HepG2 (cell line): ENCODE measurements at regions not wholly inside any gene's neighbourhood (a gene's known extent, or its start where the extent isn't known, plus 50 kb on each side); places are given as distances from the start of the nearest gene placed in this dataset.

ENCODE experiments used
- ATAC-seq: fragments of 200-7000 bp; cut with Tn5 transposase; 3 replicates; pipeline ENCODE4 v1.9.1; 2020; ENCODE audit warnings: mild to moderate bottlenecking, moderate library complexity
- BruUV-seq: library from RNA; stranded (reverse); fragments of 400-500 nt; replicated peaks from 2 replicates; lab custom pipeline; 2021; lab: Mats Ljungman, UMichigan
- CTCF ChIA-PET: fragments of 300-600 bp; formaldehyde crosslinking; extraction: SDS; loops from one replicate; lab custom pipeline; 2021; ENCODE audit warnings: low total read pairs, inconsistent platforms, low intra/inter-chr PET ratio; lab: Yijun Ruan, JAX
- POLR2A ChIA-PET: fragments of 350-600 bp; sonication (Branson Sonifier 250); formaldehyde crosslinking; loops from one replicate; lab custom pipeline; 2020; ENCODE audit warnings: antibody characterized with exemption, inconsistent platforms; lab: Yijun Ruan, JAX
- DNase-seq: peaks from one replicate; pipeline ENCODE4 v3.0.0-alpha.2; 2015; ENCODE audit warnings: low spot score
- FAIRE-seq: peaks from 3 replicates; lab custom pipeline; 2011; peaks lifted over from hg19 to GRCh38; lab: Jason Lieb, UNC
- H2AFZ ChIP-seq: one replicate; pipeline ENCODE4 v1.6.1; 2011; ENCODE audit warnings: low read length, inconsistent platforms
- H3K27ac ChIP-seq: fragments of 300-600 bp; 3 replicates; pipeline ENCODE4 v1.8.0; 2011; ENCODE audit warnings: mixed run types, mild to moderate bottlenecking, mixed read lengths, low read length, inconsistent platforms; ENCODE audit not compliant: insufficient read depth; ENCODE audit errors: extremely low read length
- H3K27me3 ChIP-seq, 2 experiments: fragments of 200-600 bp in 1 of 2; 2 replicates in 1 of 2; 3 replicates in 1 of 2; pipeline versions ENCODE4 v1.6.0 to v1.8.0; 2011; ENCODE audit warnings: low read length in 2 of 2, mild to moderate bottlenecking in 2 of 2, moderate library complexity in 2 of 2, inconsistent platforms in 1 of 2; ENCODE audit not compliant: insufficient read depth in 2 of 2, control insufficient read depth in 1 of 2
- H3K36me3 ChIP-seq, 2 experiments: fragments of 200-600 bp in 1 of 2; replicated peaks in 1 of 2; 2 replicates in 1 of 2; 3 replicates in 1 of 2; pipeline versions ENCODE4 v1.5.1 to v1.8.0; 2011; ENCODE audit warnings: low read length in 2 of 2, inconsistent platforms in 1 of 2; ENCODE audit not compliant: insufficient read depth in 2 of 2, control insufficient read depth in 1 of 2
- H3K4me1 ChIP-seq: 2 replicates; pipeline ENCODE4 v1.5.1; 2012; ENCODE audit warnings: low read length, inconsistent platforms; ENCODE audit not compliant: insufficient read depth
- H3K4me2 ChIP-seq: 2 replicates; pipeline ENCODE4 v1.6.0; 2011; ENCODE audit warnings: low read depth, low read length, inconsistent platforms
- H3K4me3 ChIP-seq, 3 experiments: fragments of 200-600 bp in 1 of 3; sonication (generic), shearing (Covaris generic) in 1 of 3; replicated peaks in 1 of 3; 2 replicates each; pipeline ENCODE4 v1.5.1; 2011 to 2016; ENCODE audit warnings: low read length in 3 of 3, inconsistent platforms in 2 of 3, low read depth in 2 of 3, mild to moderate bottlenecking in 2 of 3, control low read depth in 1 of 3, mixed read lengths in 1 of 3; ENCODE audit not compliant: insufficient read depth in 1 of 3
- H3K79me2 ChIP-seq: one replicate; pipeline ENCODE4 v1.6.1; 2011; ENCODE audit warnings: low read length, inconsistent platforms; ENCODE audit not compliant: insufficient read depth
- H3K9ac ChIP-seq: 2 replicates; pipeline ENCODE4 v1.6.0; 2011; ENCODE audit warnings: mild to moderate bottlenecking, low read depth, low read length, inconsistent platforms; ENCODE audit not compliant: insufficient read depth
- H3K9me3 ChIP-seq: 2 replicates; pipeline ENCODE4 v1.5.1; 2012; ENCODE audit warnings: mild to moderate bottlenecking, low read length
- H4K20me1 ChIP-seq: 2 replicates; pipeline ENCODE4 v1.6.0; 2011; ENCODE audit warnings: inconsistent platforms, mild to moderate bottlenecking, low read length, moderate library complexity; ENCODE audit not compliant: insufficient read depth
- FOXJ3 ChIP-seq: sonication (generic); formaldehyde crosslinking; IDR thresholded peaks from 2 replicates; pipeline ENCODE4 v1.4.0; 2020; ENCODE audit warnings: missing genetic modification reagents, mild to moderate bottlenecking, borderline replicate concordance
- GABPA ChIP-seq, 2 experiments: IDR thresholded peaks; 2 replicates each; pipeline ENCODE4 v1.6.1; 2011 to 2016; ENCODE audit warnings: low read depth in 2 of 2, low read length in 1 of 2, missing biosample characterization in 1 of 2, missing genetic modification characterization in 1 of 2
- KDM4B ChIP-seq: sonication (generic); formaldehyde crosslinking; IDR thresholded peaks from 2 replicates; pipeline ENCODE4 v1.4.0; 2020; ENCODE audit warnings: missing genetic modification reagents
- MAFG ChIP-seq: sonication (generic); formaldehyde crosslinking; IDR thresholded peaks from 2 replicates; pipeline ENCODE4 v1.5.1; 2020; ENCODE audit warnings: mild to moderate bottlenecking, missing genetic modification reagents
- RAD51 ChIP-seq: fragments of 450-650 bp; IDR thresholded peaks from 2 replicates; pipeline ENCODE4 v1.6.1; 2016; ENCODE audit warnings: borderline replicate concordance
- SIN3A ChIP-seq: IDR thresholded peaks from 2 replicates; pipeline ENCODE4 v1.6.1; 2011; ENCODE audit warnings: low read depth, mild to moderate bottlenecking, control low read depth, low read length, borderline replicate concordance
- SMAD3 ChIP-seq: sonication (generic); formaldehyde crosslinking; IDR thresholded peaks from 2 replicates; pipeline ENCODE4 v1.4.0; 2020; ENCODE audit warnings: missing genetic modification reagents
- TFE3 ChIP-seq: IDR thresholded peaks from 2 replicates; pipeline ENCODE4 v1.6.1; 2016
- TP53 ChIP-seq: sonication (generic); formaldehyde crosslinking; conservative IDR thresholded peaks from 2 replicates; pipeline ENCODE4 v1.4.0; 2020; ENCODE audit warnings: missing genetic modification reagents
- YEATS4 ChIP-seq: sonication (generic); formaldehyde crosslinking; IDR thresholded peaks from 2 replicates; pipeline ENCODE4 v1.4.0; 2020; ENCODE audit warnings: missing genetic modification reagents, borderline replicate concordance
- ZBTB3 ChIP-seq: sonication (generic); formaldehyde crosslinking; IDR thresholded peaks from 2 replicates; pipeline ENCODE4 v1.4.0; 2020; ENCODE audit warnings: low read depth, mild to moderate bottlenecking, moderate library complexity, missing genetic modification reagents, borderline replicate concordance
- ZNF160 ChIP-seq: sonication (generic); formaldehyde crosslinking; IDR thresholded peaks from 2 replicates; pipeline ENCODE4 v1.8.0; 2022; ENCODE audit warnings: mild to moderate bottlenecking, inconsistent platforms, missing genetic modification reagents
- ZNF460 ChIP-seq: sonication (generic); formaldehyde crosslinking; IDR thresholded peaks from 2 replicates; pipeline ENCODE4 v1.5.1; 2020; ENCODE audit warnings: missing genetic modification reagents, mild to moderate bottlenecking, borderline replicate concordance
- ZNF577 ChIP-seq: sonication (generic); formaldehyde crosslinking; IDR thresholded peaks from 2 replicates; pipeline ENCODE4 v1.4.0; 2020; ENCODE audit warnings: mild to moderate bottlenecking, low read depth, missing genetic modification reagents, borderline replicate concordance
- WGBS: methylation state at CpG from one replicate; pipeline ENCODE4 v1.1.6; 2017; ENCODE audit warnings: low lambda C conversion rate; 5-methylcytosine and 5-hydroxymethylcytosine counted together
- in situ Hi-C: cut with HindIII; loops from 2 replicates; pipeline ENCODE4 v1.10.0; 2017; ENCODE audit warnings: low pct_unique_long_range_greater_than_20kb; ENCODE audit not compliant: extremely low pct_ligation_motif_present
- intact Hi-C: fragments of 100-400 bp; cut with micrococcal nuclease; formaldehyde crosslinking; loops from one replicate; pipeline ENCODE4 v1.10.0; 2022; ENCODE audit not compliant: unreplicated experiment
- TF ChIP-seq, protein P1 (sequence below): sonication (generic); formaldehyde crosslinking; IDR thresholded peaks from 2 replicates; pipeline ENCODE4 v1.8.0; 2022; ENCODE audit warnings: mild to moderate bottlenecking, missing genetic modification reagents, moderate library complexity
- TF ChIP-seq, protein P2 (sequence below): sonication (generic); formaldehyde crosslinking; IDR thresholded peaks from 2 replicates; pipeline ENCODE4 v1.4.0; 2020; ENCODE audit warnings: missing genetic modification reagents

- no peak overlapping the region for H3K27ac ChIP-seq
- no peaks in the 10 kb centered on the region for H3K79me2 ChIP-seq
- H3K4me3 ChIP-seq, result no peak overlapping the region
- no peaks in the 10 kb centered on the region for H4K20me1 ChIP-seq
- no peak overlapping the region for H3K9ac ChIP-seq
- DNase-seq, result no peak
- H3K4me2 ChIP-seq, result no peak overlapping the region
- no peaks in the 10 kb centered on the region for H3K4me1 ChIP-seq
- POLR2A ChIA-PET, result no interaction called here
- H2AFZ ChIP-seq, result no peak overlapping the region
- H3K27me3 ChIP-seq, result no peaks in the 10 kb centered on the region
- ATAC-seq, result no peak
- no peaks in the 10 kb centered on the region for H3K9me3 ChIP-seq
- WGBS, result 0% methylated on average over 1 of the region's 1 CpG
- no peak for FAIRE-seq
- in situ Hi-C loops, result no loop called here
- H3K36me3 ChIP-seq, result no peaks in the 10 kb centered on the region
- TF ChIP-seq ZNF460 (CRISPR knock-in tag) (no peak), FOXJ3 (CRISPR knock-in tag) (no peak), RAD51 (no peak), TP53 (CRISPR knock-in tag) (no peak), YEATS4 (CRISPR knock-in tag) (no peak), ZNF577 (CRISPR knock-in tag) (no peak), SIN3A (no peak), KDM4B (CRISPR knock-in tag) (no peak), SMAD3 (no peak), ZNF160 (CRISPR knock-in tag) (no peak), TFE3 (CRISPR knock-in tag) (no peak), GABPA (IDR thresholded peaks at IDR 0.05; ENCODE audit: low read depth, low read length) (no peak), GABPA (CRISPR knock-in tag; IDR thresholded peaks at IDR 0.05; ENCODE audit: low read depth) (no peak), MAFG (no peak), ZBTB3 (no peak)
- TF ChIP-seq, protein P1, sequence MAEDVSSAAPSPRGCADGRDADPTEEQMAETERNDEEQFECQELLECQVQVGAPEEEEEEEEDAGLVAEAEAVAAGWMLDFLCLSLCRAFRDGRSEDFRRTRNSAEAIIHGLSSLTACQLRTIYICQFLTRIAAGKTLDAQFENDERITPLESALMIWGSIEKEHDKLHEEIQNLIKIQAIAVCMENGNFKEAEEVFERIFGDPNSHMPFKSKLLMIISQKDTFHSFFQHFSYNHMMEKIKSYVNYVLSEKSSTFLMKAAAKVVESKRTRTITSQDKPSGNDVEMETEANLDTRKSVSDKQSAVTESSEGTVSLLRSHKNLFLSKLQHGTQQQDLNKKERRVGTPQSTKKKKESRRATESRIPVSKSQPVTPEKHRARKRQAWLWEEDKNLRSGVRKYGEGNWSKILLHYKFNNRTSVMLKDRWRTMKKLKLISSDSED, result no peak
- TF ChIP-seq, protein P2, sequence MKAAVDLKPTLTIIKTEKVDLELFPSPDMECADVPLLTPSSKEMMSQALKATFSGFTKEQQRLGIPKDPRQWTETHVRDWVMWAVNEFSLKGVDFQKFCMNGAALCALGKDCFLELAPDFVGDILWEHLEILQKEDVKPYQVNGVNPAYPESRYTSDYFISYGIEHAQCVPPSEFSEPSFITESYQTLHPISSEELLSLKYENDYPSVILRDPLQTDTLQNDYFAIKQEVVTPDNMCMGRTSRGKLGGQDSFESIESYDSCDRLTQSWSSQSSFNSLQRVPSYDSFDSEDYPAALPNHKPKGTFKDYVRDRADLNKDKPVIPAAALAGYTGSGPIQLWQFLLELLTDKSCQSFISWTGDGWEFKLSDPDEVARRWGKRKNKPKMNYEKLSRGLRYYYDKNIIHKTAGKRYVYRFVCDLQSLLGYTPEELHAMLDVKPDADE (CRISPR knock-in tag), result no peak
- TF ChIP-seq, all 625 proteins: peak for 0
- CTCF ChIA-PET, result no interaction called here
- intact Hi-C loops, result no loop called here
- no TSS peak for BruUV-seq
Measured at GRCh38 chr5:100275631-100276030, 259.5 kb upstream of the FAM174A start.
